Keratinocyte (primary cell): ENCODE measurements at regions not wholly inside any gene's neighbourhood (a gene's known extent, or its start where the extent isn't known, plus 50 kb on each side); places are given as distances from the start of the nearest gene placed in this dataset.

ENCODE experiments used
- DNase-seq: peaks from one replicate; pipeline ENCODE4 v3.0.0-alpha.2; 2011; ENCODE audit warnings: low read depth, missing footprints, low spot score
- FAIRE-seq: peaks from 2 replicates; lab custom pipeline; 2011; peaks lifted over from hg19 to GRCh38; lab: Jason Lieb, UNC
- H2AFZ ChIP-seq: 2 replicates; pipeline ENCODE4 v1.6.0; 2012; ENCODE audit warnings: low read length, control low read depth, inconsistent platforms; ENCODE audit not compliant: control insufficient read depth
- H3K27ac ChIP-seq: 2 replicates; pipeline ENCODE4 v1.5.1; 2011; ENCODE audit warnings: low read length; ENCODE audit not compliant: control insufficient read depth, insufficient read depth
- H3K27me3 ChIP-seq: 3 replicates; pipeline ENCODE4 v1.6.0; 2011; ENCODE audit warnings: low read length; ENCODE audit not compliant: control insufficient read depth, insufficient read depth; ENCODE audit errors: extremely low read depth
- H3K36me3 ChIP-seq, 2 experiments: 2 replicates in 1 of 2; 3 replicates in 1 of 2; pipeline ENCODE4 v1.5.1; 2011; ENCODE audit warnings: low read length in 2 of 2, mild to moderate bottlenecking in 1 of 2; ENCODE audit not compliant: control insufficient read depth in 2 of 2, insufficient read depth in 2 of 2; ENCODE audit errors: extremely low read depth in 1 of 2
- H3K4me1 ChIP-seq: 3 replicates; pipeline ENCODE4 v1.5.1; 2011; ENCODE audit warnings: low read length; ENCODE audit not compliant: control insufficient read depth, insufficient read depth; ENCODE audit errors: extremely low read depth
- H3K4me2 ChIP-seq: 3 replicates; pipeline ENCODE4 v1.6.0; 2011; ENCODE audit warnings: low read depth, low read length; ENCODE audit not compliant: control insufficient read depth, insufficient read depth; ENCODE audit errors: extremely low read depth
- H3K4me3 ChIP-seq, 3 experiments: fragments of 200-600 bp in 1 of 3; sonication (generic) in 1 of 3; 2 replicates in 2 of 3; 3 replicates in 1 of 3; pipeline ENCODE4 v1.5.1; 2011 to 2016; ENCODE audit warnings: low read length in 3 of 3, mild to moderate bottlenecking in 3 of 3, control low read depth in 2 of 3, inconsistent platforms in 1 of 3, low read depth in 1 of 3, mixed read lengths in 1 of 3, mixed run types in 1 of 3, moderate library complexity in 1 of 3; ENCODE audit not compliant: control insufficient read depth in 2 of 3, insufficient read depth in 2 of 3; ENCODE audit errors: extremely low read depth in 1 of 3
- H3K79me2 ChIP-seq: 2 replicates; pipeline ENCODE4 v1.6.0; 2012; ENCODE audit warnings: low read length; ENCODE audit not compliant: control insufficient read depth, insufficient read depth
- H3K9ac ChIP-seq: 3 replicates; pipeline ENCODE4 v1.6.0; 2011; ENCODE audit warnings: low read length; ENCODE audit not compliant: control insufficient read depth, insufficient read depth; ENCODE audit errors: extremely low read depth
- H3K9me1 ChIP-seq: 3 replicates; pipeline ENCODE4 v1.6.0; 2011; ENCODE audit warnings: low read length; ENCODE audit not compliant: control insufficient read depth, insufficient read depth; ENCODE audit errors: extremely low read depth
- H3K9me3 ChIP-seq: 2 replicates; pipeline ENCODE4 v1.5.1; 2012; ENCODE audit warnings: low read depth, low read length; ENCODE audit not compliant: control insufficient read depth
- H4K20me1 ChIP-seq: 3 replicates; pipeline ENCODE4 v1.6.0; 2011; ENCODE audit warnings: low read length; ENCODE audit not compliant: control insufficient read depth, insufficient read depth; ENCODE audit errors: extremely low read depth
- EZH2 ChIP-seq: IDR thresholded peaks from one replicate; pipeline ENCODE4 v1.6.1; 2012; ENCODE audit warnings: inconsistent platforms, mild to moderate bottlenecking, low read length, moderate library complexity
- dilution Hi-C: fragments of 300-500 bp; cut with MboI; formaldehyde crosslinking; loops from one replicate; pipeline ENCODE4 v1.7.0; 2020; ENCODE audit warnings: low sequenced_read_pairs; ENCODE audit not compliant: extremely low pct_ligation_motif_present
- TF ChIP-seq, protein P1 (sequence below), 3 experiments: IDR thresholded peaks in 1 of 3; conservative IDR thresholded peaks in 1 of 3; optimal IDR thresholded peaks in 1 of 3; 2 replicates in 2 of 3; 3 replicates in 1 of 3; pipeline versions ENCODE3 to v1.5.1; 2011; ENCODE audit warnings: low read length in 3 of 3, mild to moderate bottlenecking in 3 of 3, moderate library complexity in 2 of 3, control low read depth in 1 of 3, inconsistent platforms in 1 of 3; ENCODE audit not compliant: insufficient read depth in 2 of 3; ENCODE audit errors: extremely low read depth in 1 of 3

DNA sequence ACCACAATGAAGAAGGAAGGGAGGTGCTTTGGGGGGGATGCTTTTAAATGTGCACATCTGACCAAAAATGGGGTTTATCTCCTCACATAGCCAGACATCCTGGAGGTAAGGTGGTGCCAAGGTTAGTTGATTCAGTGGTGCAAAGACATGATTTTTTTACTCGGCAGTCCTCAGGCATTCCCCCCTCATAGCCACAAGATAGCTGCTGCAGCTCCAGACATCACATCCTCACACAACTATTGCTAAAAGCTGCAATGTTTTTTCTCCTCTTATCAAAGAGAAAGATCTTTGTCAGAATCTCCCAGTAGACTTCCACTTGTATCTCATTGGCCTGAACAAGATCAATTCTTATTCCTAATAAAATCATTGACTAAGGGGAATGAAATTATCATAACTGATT, 141.3 kb upstream of the ZNF438 start:
- Histone ChIP-seq H3K27ac (no peak overlapping the region), H3K4me1 (no peaks in the 10 kb centered on the region), H3K9me1 (no peaks in the 10 kb centered on the region), H3K36me3 (no peaks in the 10 kb centered on the region), H3K79me2 (no peaks in the 10 kb centered on the region), H4K20me1 (no peaks in the 10 kb centered on the region), H3K9me3 (peaks cover 2% of the 10 kb centered on the region), H2AFZ (no peak overlapping the region), H3K27me3 (no peaks in the 10 kb centered on the region), H3K4me2 (no peak overlapping the region), H3K9ac (no peak overlapping the region), H3K4me3 (no peak overlapping the region)
- dilution Hi-C loops = no loop called here
- no peak for TF ChIP-seq EZH2
- TF ChIP-seq, protein P1, sequence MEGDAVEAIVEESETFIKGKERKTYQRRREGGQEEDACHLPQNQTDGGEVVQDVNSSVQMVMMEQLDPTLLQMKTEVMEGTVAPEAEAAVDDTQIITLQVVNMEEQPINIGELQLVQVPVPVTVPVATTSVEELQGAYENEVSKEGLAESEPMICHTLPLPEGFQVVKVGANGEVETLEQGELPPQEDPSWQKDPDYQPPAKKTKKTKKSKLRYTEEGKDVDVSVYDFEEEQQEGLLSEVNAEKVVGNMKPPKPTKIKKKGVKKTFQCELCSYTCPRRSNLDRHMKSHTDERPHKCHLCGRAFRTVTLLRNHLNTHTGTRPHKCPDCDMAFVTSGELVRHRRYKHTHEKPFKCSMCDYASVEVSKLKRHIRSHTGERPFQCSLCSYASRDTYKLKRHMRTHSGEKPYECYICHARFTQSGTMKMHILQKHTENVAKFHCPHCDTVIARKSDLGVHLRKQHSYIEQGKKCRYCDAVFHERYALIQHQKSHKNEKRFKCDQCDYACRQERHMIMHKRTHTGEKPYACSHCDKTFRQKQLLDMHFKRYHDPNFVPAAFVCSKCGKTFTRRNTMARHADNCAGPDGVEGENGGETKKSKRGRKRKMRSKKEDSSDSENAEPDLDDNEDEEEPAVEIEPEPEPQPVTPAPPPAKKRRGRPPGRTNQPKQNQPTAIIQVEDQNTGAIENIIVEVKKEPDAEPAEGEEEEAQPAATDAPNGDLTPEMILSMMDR (optimal IDR thresholded peaks at IDR 0.05 in 1 of 3, IDR thresholded peaks at IDR 0.05 in 1 of 3, conservative IDR thresholded peaks at IDR 0.05 in 1 of 3; ENCODE audit: extremely low read depth in 1 of 3, insufficient read depth in 2 of 3, low read length in 3 of 3) = no peak
- FAIRE-seq (no peak), DNase-seq (no peak)

DNA sequence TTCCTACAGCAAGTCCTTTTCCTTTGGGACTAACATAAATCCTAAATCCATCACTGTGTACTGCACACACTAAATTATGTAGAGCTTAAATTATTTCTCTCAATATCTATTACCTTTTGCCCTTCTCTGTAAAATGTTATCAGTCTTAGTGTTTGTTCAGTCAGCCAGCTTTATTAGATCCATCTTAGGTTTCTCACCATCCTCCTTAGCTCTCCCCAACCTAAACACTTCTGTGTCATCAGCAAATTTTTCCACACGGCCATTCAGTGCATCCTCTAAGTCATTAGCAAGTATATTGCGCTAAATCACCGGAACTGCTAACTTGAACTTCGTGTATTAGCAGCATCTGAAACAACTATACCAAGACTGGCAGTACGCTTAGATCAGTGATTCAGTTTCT, 142.1 kb upstream of the ZNF438 start:
- Histone ChIP-seq H3K9me3 (peaks cover 2% of the 10 kb centered on the region), H3K4me3 (no peak overlapping the region), H4K20me1 (no peaks in the 10 kb centered on the region), H3K4me1 (no peaks in the 10 kb centered on the region), H3K36me3 (no peaks in the 10 kb centered on the region), H3K9ac (no peak overlapping the region), H3K27ac (no peak overlapping the region), H3K27me3 (no peaks in the 10 kb centered on the region), H3K9me1 (no peaks in the 10 kb centered on the region), H3K79me2 (no peaks in the 10 kb centered on the region), H3K4me2 (no peak overlapping the region), H2AFZ (no peak overlapping the region)
- dilution Hi-C loops = no loop called here
- FAIRE-seq = no peak
- no peak for DNase-seq
- TF ChIP-seq, protein P1 (optimal IDR thresholded peaks at IDR 0.05 in 1 of 3, IDR thresholded peaks at IDR 0.05 in 1 of 3, conservative IDR thresholded peaks at IDR 0.05 in 1 of 3; ENCODE audit: extremely low read depth in 1 of 3, insufficient read depth in 2 of 3, low read length in 3 of 3) = no peak
- no peak for TF ChIP-seq EZH2
